ENCODE measurements at regions not wholly inside any gene's neighbourhood (a gene's known extent, or its start where the extent isn't known, plus 50 kb on each side); places are given as distances from the start of the nearest gene placed in this dataset.

- ChIA-PET CTCF (interaction anchor here (0.6 kb wide), 2 partner anchors 183 to 394 kb away, joined by 3 read pairs; no protein-coding TSS in a partner anchor), POLR2A (no interaction called here)
- H3K27ac ChIP-seq (ENCODE audit: extremely low read depth, low read depth, low read length) = no peak overlapping the region
- H3K36me3 ChIP-seq (ENCODE audit: control insufficient read depth in 2 of 2, insufficient read depth in 1 of 2, low read length in 2 of 2) = no peaks in the 10 kb centered on the region
- TF ChIP-seq ZFP41 (tag by site-specific recombination; IDR thresholded peaks at IDR 0.05; ENCODE audit: borderline replicate concordance) = no peak
- TF ChIP-seq MYNN (tag by site-specific recombination; IDR thresholded peaks at IDR 0.05; ENCODE audit: borderline replicate concordance) = no peak
- no peak for TF ChIP-seq ZBTB17 (tag by site-specific recombination; IDR thresholded peaks at IDR 0.05)
- no peak for TF ChIP-seq EGR2 (tag by site-specific recombination; IDR thresholded peaks at IDR 0.05; ENCODE audit: low read depth)
- TF ChIP-seq KLF1 (tag by site-specific recombination; IDR thresholded peaks at IDR 0.05) = no peak
- no peak for TF ChIP-seq ZNF391 (tag by site-specific recombination; IDR thresholded peaks at IDR 0.05; ENCODE audit: borderline replicate concordance, low read depth)
- no peak for TF ChIP-seq ZFHX2 (tag by site-specific recombination; conservative IDR thresholded peaks at IDR 0.05)
- no peak for TF ChIP-seq ZFP37 (tag by site-specific recombination; IDR thresholded peaks at IDR 0.05)
- no peak for TF ChIP-seq ZNF274 (IDR thresholded peaks at IDR 0.05; ENCODE audit: low read length)
- no peak for TF ChIP-seq ZNF274 (tag by site-specific recombination; IDR thresholded peaks at IDR 0.05; ENCODE audit: borderline replicate concordance)
- no peak for TF ChIP-seq ZEB2 (tag by site-specific recombination; IDR thresholded peaks at IDR 0.05)
- TF ChIP-seq, protein P1, sequence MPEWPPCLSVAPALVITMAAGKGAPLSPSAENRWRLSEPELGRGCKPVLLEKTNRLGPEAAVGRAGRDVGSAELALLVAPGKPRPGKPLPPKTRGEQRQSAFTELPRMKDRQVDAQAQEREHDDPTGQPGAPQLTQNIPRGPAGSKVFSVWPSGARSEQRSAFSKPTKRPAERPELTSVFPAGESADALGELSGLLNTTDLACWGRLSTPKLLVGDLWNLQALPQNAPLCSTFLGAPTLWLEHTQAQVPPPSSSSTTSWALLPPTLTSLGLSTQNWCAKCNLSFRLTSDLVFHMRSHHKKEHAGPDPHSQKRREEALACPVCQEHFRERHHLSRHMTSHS (tag by site-specific recombination; IDR thresholded peaks at IDR 0.05) = no peak
- TF ChIP-seq HIC1 (tag by site-specific recombination; IDR thresholded peaks at IDR 0.05) = no peak
- TF ChIP-seq, protein P2, sequence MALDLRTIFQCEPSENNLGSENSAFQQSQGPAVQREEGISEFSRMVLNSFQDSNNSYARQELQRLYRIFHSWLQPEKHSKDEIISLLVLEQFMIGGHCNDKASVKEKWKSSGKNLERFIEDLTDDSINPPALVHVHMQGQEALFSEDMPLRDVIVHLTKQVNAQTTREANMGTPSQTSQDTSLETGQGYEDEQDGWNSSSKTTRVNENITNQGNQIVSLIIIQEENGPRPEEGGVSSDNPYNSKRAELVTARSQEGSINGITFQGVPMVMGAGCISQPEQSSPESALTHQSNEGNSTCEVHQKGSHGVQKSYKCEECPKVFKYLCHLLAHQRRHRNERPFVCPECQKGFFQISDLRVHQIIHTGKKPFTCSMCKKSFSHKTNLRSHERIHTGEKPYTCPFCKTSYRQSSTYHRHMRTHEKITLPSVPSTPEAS (tag by site-specific recombination; IDR thresholded peaks at IDR 0.05) = no peak
- no peak for TF ChIP-seq OVOL3 (tag by site-specific recombination; IDR thresholded peaks at IDR 0.05)
- TF ChIP-seq PRDM1 (tag by site-specific recombination; IDR thresholded peaks at IDR 0.05) = no peak
- no peak for TF ChIP-seq ZNF157 (tag by site-specific recombination; IDR thresholded peaks at IDR 0.05)
- TF ChIP-seq ZNF335 (tag by site-specific recombination; conservative IDR thresholded peaks at IDR 0.05) = no peak
- H3K9me3 ChIP-seq (ENCODE audit: control insufficient read depth, insufficient read depth, low read depth, low read length) = no peaks in the 10 kb centered on the region
- no peaks in the 10 kb centered on the region for H3K4me1 ChIP-seq (ENCODE audit: control insufficient read depth, insufficient read depth, low read length)
- H3K4me3 ChIP-seq (ENCODE audit: low read depth, low read length) = no peak overlapping the region
Measured at GRCh38 chr15:97783240-97783639, 177.3 kb upstream of the ARRDC4 start.

DNA sequence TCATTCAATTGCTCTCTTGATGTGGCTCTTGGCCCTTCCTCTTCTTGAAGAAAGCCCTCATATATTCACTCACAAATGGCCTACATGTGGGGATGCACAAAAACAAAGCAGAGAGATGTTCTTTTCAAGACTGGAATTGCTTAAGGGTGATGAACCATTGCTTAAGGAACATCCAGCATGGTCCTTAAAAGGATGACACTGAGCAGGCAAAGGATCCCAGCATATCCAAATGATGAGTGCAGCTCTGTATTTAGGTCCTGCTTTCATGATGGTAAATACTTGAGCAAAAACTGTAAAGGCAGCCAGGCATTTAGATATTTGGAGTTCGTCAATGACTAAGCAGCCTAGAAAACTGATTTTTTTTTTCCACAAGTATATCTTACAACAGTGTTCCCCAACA, 173.8 kb upstream of the ARRDC4 start:
- POLR2A ChIA-PET = no interaction called here
- Histone ChIP-seq H3K4me3 (ENCODE audit: low read depth, low read length) (no peak overlapping the region), H3K36me3 (ENCODE audit: control insufficient read depth in 2 of 2, insufficient read depth in 1 of 2, low read length in 2 of 2) (no peaks in the 10 kb centered on the region), H3K4me1 (ENCODE audit: control insufficient read depth, insufficient read depth, low read length) (no peaks in the 10 kb centered on the region), H3K9me3 (ENCODE audit: control insufficient read depth, insufficient read depth, low read depth, low read length) (no peaks in the 10 kb centered on the region), H3K27ac (ENCODE audit: extremely low read depth, low read depth, low read length) (no peak overlapping the region)
- CTCF ChIA-PET = no interaction called here
- TF ChIP-seq HOXA7 (CRISPR knock-in tag; IDR thresholded peaks at IDR 0.05; ENCODE audit: borderline replicate concordance) (no peak), ZNF707 (tag by site-specific recombination; IDR thresholded peaks at IDR 0.05) (no peak), REPIN1 (tag by site-specific recombination; IDR thresholded peaks at IDR 0.05; ENCODE audit: low read depth) (no peak)

Data from HEK293 (cell line).